Skeletal muscle satellite cell (primary cell): ENCODE measurements at regions not wholly inside any gene's neighbourhood (a gene's known extent, or its start where the extent isn't known, plus 50 kb on each side); places are given as distances from the start of the nearest gene placed in this dataset.

Experiments
- H3K27me3 ChIP-seq: 2 replicates; pipeline ENCODE4 v1.7.0; 2013; ENCODE audit warnings: low read length; ENCODE audit not compliant: control insufficient read depth, insufficient read depth
- H3K36me3 ChIP-seq: 2 replicates; pipeline ENCODE4 v1.7.0; 2013; ENCODE audit warnings: mild to moderate bottlenecking, control low read depth, low read length; ENCODE audit not compliant: insufficient read depth
- H3K4me1 ChIP-seq: 2 replicates; pipeline ENCODE4 v1.7.0; 2013; ENCODE audit warnings: low read length; ENCODE audit not compliant: control insufficient read depth, insufficient read depth
- H3K4me2 ChIP-seq: 2 replicates; pipeline ENCODE4 v1.7.0; 2013; ENCODE audit warnings: mild to moderate bottlenecking, low read length
- H3K4me3 ChIP-seq: 2 replicates; pipeline ENCODE4 v1.7.0; 2013; ENCODE audit warnings: low read length
- H3K9ac ChIP-seq: 2 replicates; pipeline ENCODE4 v1.7.0; 2013; ENCODE audit warnings: mild to moderate bottlenecking, low read depth, low read length, moderate library complexity
- H3K9me3 ChIP-seq: replicated peaks from 2 replicates; pipeline ENCODE4 v1.7.0; 2013; ENCODE audit warnings: mild to moderate bottlenecking, control low read depth, low read length

DNA sequence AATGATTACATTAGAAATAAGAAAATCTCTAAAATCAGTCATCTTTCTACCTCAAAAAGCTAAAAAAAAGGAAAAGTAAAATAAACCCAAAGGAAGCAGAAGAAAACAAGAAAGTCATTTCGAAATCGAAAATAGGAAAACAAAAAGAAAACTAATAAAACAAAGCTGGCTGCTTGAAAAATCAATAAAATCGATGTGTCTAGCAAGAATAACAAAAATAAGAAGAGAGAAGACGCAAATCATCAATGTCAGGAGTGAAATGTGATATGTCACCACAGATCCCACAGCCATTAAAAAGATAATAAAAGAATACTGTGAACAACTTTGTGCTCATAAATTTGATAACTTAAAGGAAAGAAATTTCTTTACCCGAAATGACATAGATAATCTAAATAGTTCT lies 218.1 kb upstream of the S1PR3 start:
- Histone ChIP-seq H3K36me3 (no peaks in the 10 kb centered on the region), H3K27me3 (no peaks in the 10 kb centered on the region), H3K9ac (peak overlapping the region; percentile 67), H3K4me1 (peaks cover 74% of the 10 kb centered on the region), H3K4me3 (no peak overlapping the region), H3K9me3 (no peaks in the 10 kb centered on the region), H3K4me2 (no peak overlapping the region)

DNA sequence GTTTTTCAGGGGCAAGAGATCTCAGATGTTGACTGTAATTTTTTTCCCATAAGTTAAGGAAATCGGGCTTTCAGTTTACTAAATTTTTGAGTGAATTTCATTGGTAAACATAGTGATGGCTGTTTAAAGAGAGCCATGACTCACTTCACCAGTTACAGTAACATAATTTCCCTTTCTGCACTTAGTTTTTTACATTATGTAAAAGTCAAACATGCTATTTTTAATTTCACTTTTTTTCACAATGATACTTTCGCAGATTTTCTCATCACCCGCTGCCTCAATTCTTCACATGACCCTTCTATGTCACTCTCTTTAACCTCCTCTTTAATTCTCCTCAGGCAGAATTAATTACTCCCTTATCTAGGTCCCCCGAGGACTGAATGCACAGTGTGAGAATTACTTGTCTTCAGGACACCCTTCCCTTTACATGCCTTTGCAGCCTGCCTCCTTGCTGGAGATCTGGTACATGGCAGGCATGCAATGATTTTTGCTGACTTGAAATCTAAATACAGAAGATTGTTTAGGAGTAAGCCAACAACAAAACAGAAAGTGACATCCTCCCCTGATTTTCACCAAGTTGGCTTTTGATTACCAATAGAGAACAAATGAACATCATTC lies 217.5 kb upstream of the S1PR3 start:
- no peaks in the 10 kb centered on the region for H3K9me3 ChIP-seq
- H3K27me3 ChIP-seq: no peaks in the 10 kb centered on the region
- H3K4me1 ChIP-seq: peaks cover 72% of the 10 kb centered on the region
- peak overlapping the region; percentile 2 for H3K4me2 ChIP-seq
- peak overlapping the region; percentile 67 for H3K9ac ChIP-seq
- H3K36me3 ChIP-seq: no peaks in the 10 kb centered on the region
- H3K4me3 ChIP-seq: no peak overlapping the region

DNA sequence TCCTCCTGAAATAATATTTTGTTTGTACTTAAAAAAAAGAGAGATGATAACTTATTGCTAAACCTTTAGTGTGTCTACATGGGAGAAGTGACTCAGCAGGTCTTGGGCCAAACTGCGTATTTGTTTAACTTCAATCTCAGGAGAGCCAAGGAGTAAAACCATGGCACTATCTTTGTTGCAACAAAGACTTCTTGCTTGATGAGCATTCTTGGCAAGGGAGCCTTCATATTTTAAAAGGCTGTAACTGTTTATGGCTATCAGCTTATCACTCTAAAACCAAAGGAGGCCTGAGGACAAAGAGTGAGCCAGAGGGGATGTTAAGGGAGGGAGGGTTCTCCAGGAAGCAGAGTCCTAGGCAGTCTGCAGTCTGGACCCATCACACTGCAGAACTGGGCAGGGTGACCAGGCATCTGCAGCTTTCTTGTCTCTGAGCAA lies 216.2 kb upstream of the S1PR3 start:
- Histone ChIP-seq H3K4me1 (peaks cover 72% of the 10 kb centered on the region), H3K27me3 (no peaks in the 10 kb centered on the region), H3K9ac (peak overlapping the region; percentile 72), H3K4me3 (no peak overlapping the region), H3K4me2 (peak overlapping the region; percentile 48), H3K9me3 (no peaks in the 10 kb centered on the region), H3K36me3 (no peaks in the 10 kb centered on the region)

DNA sequence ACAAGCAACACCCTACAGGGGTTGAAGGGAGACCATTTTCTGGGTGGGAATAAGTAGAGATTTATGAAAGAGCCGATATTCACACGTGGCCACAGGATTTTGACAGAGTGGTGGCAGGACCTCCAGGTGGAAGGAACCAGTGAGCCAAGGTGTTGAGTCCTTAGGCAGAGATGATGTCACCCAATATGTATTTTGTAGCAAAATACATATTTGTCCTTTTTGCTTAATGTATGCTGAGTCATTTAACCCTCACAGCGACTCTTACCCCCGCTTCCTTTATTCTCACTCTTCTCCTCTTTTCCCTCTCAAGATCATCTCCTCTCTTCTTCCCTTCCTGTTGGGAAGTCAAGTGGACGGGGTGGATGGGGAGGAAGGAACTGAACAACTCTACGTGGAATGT lies 215.7 kb upstream of the S1PR3 start:
- no peaks in the 10 kb centered on the region for H3K27me3 ChIP-seq
- no peaks in the 10 kb centered on the region for H3K36me3 ChIP-seq
- H3K4me1 ChIP-seq: peaks cover 72% of the 10 kb centered on the region
- peak overlapping the region; percentile 48 for H3K4me2 ChIP-seq
- no peaks in the 10 kb centered on the region for H3K9me3 ChIP-seq
- H3K4me3 ChIP-seq: peak overlapping the region; percentile 8
- H3K9ac ChIP-seq: peak overlapping the region; percentile 72

DNA sequence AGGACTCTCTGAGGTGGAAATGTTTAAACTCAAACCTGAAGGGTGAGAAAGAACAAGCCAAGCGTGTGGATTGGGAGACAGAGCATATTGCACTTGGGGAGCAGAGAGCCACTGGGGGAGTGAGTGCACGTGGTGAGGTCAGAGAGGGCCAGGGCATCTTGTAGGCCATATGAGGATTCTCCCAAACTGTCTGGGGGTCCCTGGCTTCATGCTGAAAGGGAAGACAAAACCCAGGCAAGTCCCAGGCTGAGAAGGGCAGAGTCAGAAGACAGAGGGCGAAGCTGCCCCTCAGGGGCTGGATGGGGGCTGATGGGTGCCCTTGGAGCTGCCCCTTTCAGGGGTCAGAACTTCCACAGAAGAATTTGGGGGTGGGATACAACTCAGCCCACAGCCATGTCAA lies 215.3 kb upstream of the S1PR3 start:
- Histone ChIP-seq H3K9ac (peak overlapping the region; percentile 72), H3K4me1 (peaks cover 72% of the 10 kb centered on the region), H3K9me3 (no peaks in the 10 kb centered on the region)

DNA sequence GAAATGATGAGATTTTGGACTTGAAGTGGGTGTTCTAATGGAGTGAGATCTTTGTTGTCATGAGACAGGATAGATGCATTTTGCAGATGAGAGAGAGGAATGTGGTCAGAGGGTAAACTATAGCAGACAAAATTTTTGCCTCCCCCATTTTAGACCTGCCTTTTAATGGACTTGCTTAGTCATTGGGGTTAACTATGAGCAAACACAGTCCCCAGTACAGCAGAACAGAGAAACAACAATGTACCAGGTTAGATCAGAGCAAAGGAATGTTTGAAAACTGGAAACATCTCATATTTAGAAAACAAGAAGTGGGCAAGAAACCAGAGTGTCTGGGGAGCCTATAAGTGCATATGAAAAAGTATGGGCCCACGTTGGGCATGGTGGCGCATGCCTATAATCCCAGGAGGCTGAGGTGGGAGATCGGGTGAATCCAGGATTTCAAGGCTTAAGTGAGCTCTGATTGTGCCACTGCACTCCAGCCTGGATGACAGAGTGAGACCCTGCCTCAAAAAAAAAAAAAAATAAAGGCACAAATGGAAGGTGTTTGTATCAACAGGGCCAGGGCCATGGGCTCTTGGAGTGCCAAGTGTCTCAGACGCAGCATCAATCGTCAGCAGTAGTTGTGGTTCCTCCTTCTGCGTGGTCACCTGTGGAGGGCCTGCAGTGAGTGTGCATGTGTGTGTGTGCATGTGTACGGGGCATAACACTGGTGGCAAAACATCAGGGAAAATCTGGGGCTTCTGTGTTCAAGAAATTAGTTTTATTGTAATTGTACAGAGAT lies 214.4 kb upstream of the S1PR3 start:
- H3K9ac ChIP-seq: peak overlapping the region; percentile 72
- peak overlapping the region; percentile 20 for H3K4me3 ChIP-seq
- H3K36me3 ChIP-seq: no peaks in the 10 kb centered on the region
- no peaks in the 10 kb centered on the region for H3K9me3 ChIP-seq
- peak overlapping the region; percentile 48 for H3K4me2 ChIP-seq
- H3K4me1 ChIP-seq: peaks cover 69% of the 10 kb centered on the region
- no peaks in the 10 kb centered on the region for H3K27me3 ChIP-seq

More for the DNA sequence above, 215.3 kb upstream of the S1PR3 start:
- peak overlapping the region; percentile 8 for H3K4me3 ChIP-seq
- H3K36me3 ChIP-seq: no peaks in the 10 kb centered on the region
- no peaks in the 10 kb centered on the region for H3K27me3 ChIP-seq
- peak overlapping the region; percentile 48 for H3K4me2 ChIP-seq

DNA sequence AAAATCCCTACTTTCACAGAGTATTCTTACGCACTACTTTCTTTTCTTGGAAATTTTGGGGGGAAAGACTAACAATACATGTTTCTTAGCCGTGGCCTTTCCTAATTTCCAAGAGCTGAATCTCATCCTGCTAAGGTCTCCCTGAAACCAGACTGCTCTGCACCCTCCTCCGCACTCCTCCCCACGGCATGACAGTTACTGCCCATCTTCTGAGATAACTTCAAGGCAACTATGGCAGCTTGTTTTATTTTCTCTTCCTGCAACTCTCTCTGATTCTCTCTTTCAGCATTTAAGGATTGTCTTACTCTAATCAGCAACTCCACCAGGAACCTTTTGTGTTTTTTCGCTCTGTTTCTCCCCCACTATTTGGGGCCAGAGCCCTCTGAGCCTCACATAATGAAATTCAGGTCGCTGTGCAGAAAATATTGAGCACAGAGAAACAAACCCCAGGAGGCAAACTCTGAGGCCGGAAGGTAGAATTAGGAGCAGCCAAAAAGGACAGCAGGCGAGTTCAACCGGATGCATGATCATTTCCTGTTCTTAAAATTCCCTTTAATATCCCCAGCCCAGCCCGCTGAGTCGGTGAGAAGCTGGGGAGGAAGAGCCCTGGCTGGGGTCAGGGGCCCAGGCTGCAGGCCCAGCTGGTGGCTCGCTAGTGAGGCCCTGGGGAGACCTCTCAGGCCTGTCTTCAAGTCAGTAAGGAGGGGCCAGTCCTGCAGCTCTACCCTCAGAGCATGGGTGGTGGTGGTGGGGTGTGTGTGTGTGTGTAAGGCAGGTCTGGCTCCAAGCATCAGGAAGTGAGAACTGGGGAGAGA lies 213.6 kb upstream of the S1PR3 start:
- H3K4me3 ChIP-seq: no peak overlapping the region
- H3K36me3 ChIP-seq: no peaks in the 10 kb centered on the region
- no peak overlapping the region for H3K4me2 ChIP-seq
- peak overlapping the region; percentile 58 for H3K9ac ChIP-seq
- H3K4me1 ChIP-seq: peaks cover 67% of the 10 kb centered on the region
- no peaks in the 10 kb centered on the region for H3K9me3 ChIP-seq
- no peaks in the 10 kb centered on the region for H3K27me3 ChIP-seq

DNA sequence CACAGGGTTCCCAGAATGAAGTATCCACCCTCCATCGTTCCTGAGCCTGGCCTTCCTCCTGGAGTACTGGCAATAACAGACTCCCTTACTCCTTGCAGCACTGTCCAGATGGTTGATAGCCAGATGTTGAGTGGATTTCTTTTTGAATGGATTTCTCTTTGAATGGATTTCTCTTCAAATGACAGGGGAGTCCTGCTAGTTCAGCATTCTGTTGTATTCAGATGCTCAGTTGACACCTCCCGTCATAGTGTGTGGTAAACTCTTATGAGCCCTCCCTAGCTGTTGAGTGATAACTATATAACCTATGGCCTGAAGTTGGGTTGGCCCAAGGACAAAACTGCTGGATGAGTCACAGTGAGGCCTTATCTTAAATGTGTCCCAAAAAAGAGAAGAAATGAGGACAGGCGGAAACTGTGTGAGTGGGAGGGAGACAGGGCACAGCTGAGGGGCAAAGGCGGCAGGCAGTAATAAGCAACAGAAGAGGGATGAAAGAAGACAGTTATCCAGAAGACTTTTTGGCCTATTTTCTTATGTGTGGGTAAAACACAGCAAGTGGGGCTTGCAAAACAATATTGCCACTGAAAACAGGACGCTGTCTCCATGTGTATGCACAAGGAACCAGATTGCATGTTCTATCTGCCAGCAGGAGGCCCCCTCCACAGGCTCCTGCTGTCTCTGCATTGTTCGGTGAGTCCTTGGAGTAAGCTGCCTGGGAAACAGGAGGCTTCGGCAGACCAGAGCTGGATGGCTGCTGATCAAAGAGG lies 209.5 kb upstream of the S1PR3 start:
- no peak overlapping the region for H3K9ac ChIP-seq
- H3K9me3 ChIP-seq: no peaks in the 10 kb centered on the region
- no peaks in the 10 kb centered on the region for H3K27me3 ChIP-seq
- H3K4me3 ChIP-seq: no peak overlapping the region
- H3K36me3 ChIP-seq: no peaks in the 10 kb centered on the region
- H3K4me2 ChIP-seq: peak overlapping the region; percentile 2
- peaks cover 38% of the 10 kb centered on the region for H3K4me1 ChIP-seq

DNA sequence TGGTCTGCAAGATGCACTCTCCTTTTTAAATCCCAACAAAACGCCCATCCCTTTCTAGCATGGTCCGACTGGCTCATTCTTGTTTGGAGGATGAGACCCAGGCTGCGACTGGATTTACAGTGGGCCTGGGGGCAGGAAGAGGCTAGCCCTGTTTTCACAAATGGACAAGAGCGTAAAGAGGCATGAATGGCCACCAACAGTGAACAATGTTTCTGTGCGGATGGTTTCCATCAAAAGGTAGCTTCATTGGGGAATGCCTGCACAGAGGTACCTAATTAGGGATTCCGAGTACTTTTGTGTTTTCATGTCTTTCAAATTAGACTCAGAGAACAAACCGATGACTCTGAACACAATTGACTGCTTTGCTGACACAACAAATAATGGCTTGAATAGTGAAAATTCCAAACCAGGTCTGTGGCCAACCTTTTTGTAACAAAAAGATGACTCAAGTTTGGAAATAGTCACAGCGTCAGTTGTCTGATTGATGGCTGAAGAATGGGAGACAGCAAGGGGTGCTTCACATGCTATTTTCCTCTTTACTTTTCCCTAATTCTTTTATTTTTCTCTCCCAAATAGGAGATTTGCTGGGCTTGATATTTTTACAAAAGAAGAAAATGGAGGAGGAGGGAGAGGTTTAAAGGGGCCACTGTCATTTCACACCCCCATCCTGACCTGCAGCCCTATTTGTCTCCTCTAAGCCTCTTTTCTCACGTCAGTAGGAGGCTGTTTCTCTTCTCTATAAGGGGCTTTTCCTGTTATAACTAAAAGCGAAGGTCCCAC lies 208.1 kb upstream of the S1PR3 start:
- Histone ChIP-seq H3K9ac (no peak overlapping the region), H3K27me3 (no peaks in the 10 kb centered on the region), H3K4me2 (no peak overlapping the region), H3K4me1 (peaks cover 25% of the 10 kb centered on the region), H3K9me3 (no peaks in the 10 kb centered on the region), H3K36me3 (no peaks in the 10 kb centered on the region), H3K4me3 (no peak overlapping the region)

DNA sequence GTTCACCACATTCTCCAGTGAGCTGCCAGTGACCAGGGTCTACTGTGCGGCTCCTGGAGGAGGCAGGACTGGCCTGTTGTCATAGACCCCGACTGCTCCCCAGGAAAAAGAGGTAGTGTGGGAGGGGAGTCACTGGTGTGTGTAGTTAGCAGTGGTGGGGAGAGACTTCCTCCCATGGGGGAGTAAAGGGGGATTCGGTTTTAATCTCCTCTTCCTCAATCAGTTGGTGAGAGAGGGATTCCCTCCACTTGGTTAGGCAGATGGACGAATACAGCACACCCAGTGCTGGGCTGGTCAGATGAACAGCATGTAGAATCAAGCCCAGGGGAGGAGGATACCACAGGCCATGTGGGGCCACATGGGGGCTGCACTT lies 207.6 kb upstream of the S1PR3 start:
- Histone ChIP-seq H3K36me3 (no peaks in the 10 kb centered on the region), H3K4me2 (no peak overlapping the region), H3K9me3 (no peaks in the 10 kb centered on the region), H3K9ac (no peak overlapping the region), H3K4me3 (no peak overlapping the region), H3K4me1 (peaks cover 21% of the 10 kb centered on the region), H3K27me3 (no peaks in the 10 kb centered on the region)
